C4-2B (cell line): ENCODE measurements at regions not wholly inside any gene's neighbourhood (a gene's known extent, or its start where the extent isn't known, plus 50 kb on each side); places are given as distances from the start of the nearest gene placed in this dataset.

ENCODE experiments used
- CTCF ChIP-seq: fragments of 450-650 bp; conservative IDR thresholded peaks from 2 replicates; pipeline ENCODE4 v1.5.1; 2017; ENCODE audit warnings: mild to moderate bottlenecking
- ZFX ChIP-seq: fragments of 450-650 bp; IDR thresholded peaks from 2 replicates; pipeline ENCODE4 v1.6.1; 2017

- TF ChIP-seq CTCF (no peak), ZFX (no peak)
Measured at GRCh38 chr10:60508831-60509230, 119.2 kb upstream of the ANK3 start.
